Nephron (organoid): ENCODE measurements at regions not wholly inside any gene's neighbourhood (a gene's known extent, or its start where the extent isn't known, plus 50 kb on each side); places are given as distances from the start of the nearest gene placed in this dataset.

Experiments
- H3K27ac Mint-ChIP-seq, 3 experiments: 2 replicates each; pipeline ENCODE4 v1.8.0; 2020; ENCODE audit warnings: mixed read lengths in 3 of 3, mild to moderate bottlenecking in 2 of 3, moderate library complexity in 1 of 3
- H3K27me3 Mint-ChIP-seq: 2 replicates; pipeline ENCODE4 v1.8.0; 2021; ENCODE audit warnings: low read depth, mild to moderate bottlenecking, moderate library complexity, mixed read lengths
- H3K36me3 Mint-ChIP-seq: 2 replicates; pipeline ENCODE4 v1.8.0; 2020; ENCODE audit warnings: low read depth, mixed read lengths
- H3K4me1 Mint-ChIP-seq: 2 replicates; pipeline ENCODE4 v1.8.0; 2020; ENCODE audit warnings: mixed read lengths
- H3K4me3 Mint-ChIP-seq, 3 experiments: 2 replicates each; pipeline ENCODE4 v1.8.0; 2020; ENCODE audit warnings: mild to moderate bottlenecking in 3 of 3, mixed read lengths in 3 of 3, moderate library complexity in 2 of 3
- H3K9me3 Mint-ChIP-seq: 2 replicates; pipeline ENCODE4 v1.8.0; 2020; ENCODE audit warnings: mixed read lengths
- CTCF ChIP-seq, 3 experiments: fragments of 200-600 bp; sonication (generic); IDR thresholded peaks; one replicate each; pipeline ENCODE4 v1.5.0; 2021; ENCODE audit warnings: antibody characterized with exemption in 3 of 3; ENCODE audit not compliant: unreplicated experiment in 3 of 3

GRCh38 chr14:106776395-106776983 is 1250.1 kb downstream of the TMEM121 start:
- no peaks in the 10 kb centered on the region for H3K36me3 Mint-ChIP-seq
- peaks cover 38% of the 10 kb centered on the region for H3K9me3 Mint-ChIP-seq
- no peak for TF ChIP-seq CTCF (IDR thresholded peaks at IDR 0.05; ENCODE audit: unreplicated experiment in 3 of 3)
- H3K27me3 Mint-ChIP-seq = no peaks in the 10 kb centered on the region
- no peak overlapping the region for H3K4me3 Mint-ChIP-seq
- no peak overlapping the region for H3K27ac Mint-ChIP-seq
- H3K4me1 Mint-ChIP-seq = no peaks in the 10 kb centered on the region

- H3K4me3 Mint-ChIP-seq = no peak overlapping the region
- no peak for TF ChIP-seq CTCF (IDR thresholded peaks at IDR 0.05; ENCODE audit: unreplicated experiment in 3 of 3)
- peaks cover 54% of the 10 kb centered on the region for H3K9me3 Mint-ChIP-seq
- no peaks in the 10 kb centered on the region for H3K4me1 Mint-ChIP-seq
- H3K27me3 Mint-ChIP-seq = no peaks in the 10 kb centered on the region
- H3K36me3 Mint-ChIP-seq = no peaks in the 10 kb centered on the region
- H3K27ac Mint-ChIP-seq = no peak overlapping the region
Measured at GRCh38 chr14:106778986-106779385, 1252.6 kb downstream of the TMEM121 start.

- H3K9me3 Mint-ChIP-seq = peaks cover 52% of the 10 kb centered on the region
- no peaks in the 10 kb centered on the region for H3K27me3 Mint-ChIP-seq
- H3K27ac Mint-ChIP-seq = no peak overlapping the region
- TF ChIP-seq CTCF (IDR thresholded peaks at IDR 0.05; ENCODE audit: unreplicated experiment in 3 of 3) = no peak
- no peaks in the 10 kb centered on the region for H3K36me3 Mint-ChIP-seq
- H3K4me3 Mint-ChIP-seq = no peak overlapping the region
- H3K4me1 Mint-ChIP-seq = no peaks in the 10 kb centered on the region
Measured at GRCh38 chr14:106786697-106787096, 1260.3 kb downstream of the TMEM121 start.

GRCh38 chr14:106787626-106788025 is 1261.2 kb downstream of the TMEM121 start:
- Mint-ChIP-seq H3K4me1 (no peaks in the 10 kb centered on the region), H3K9me3 (peaks cover 46% of the 10 kb centered on the region), H3K27ac (no peak overlapping the region), H3K4me3 (no peak overlapping the region), H3K27me3 (no peaks in the 10 kb centered on the region), H3K36me3 (no peaks in the 10 kb centered on the region)
- TF ChIP-seq CTCF (IDR thresholded peaks at IDR 0.05; ENCODE audit: unreplicated experiment in 3 of 3) = no peak

GRCh38 chr14:106788534-106788933 is 1262.2 kb downstream of the TMEM121 start:
- no peak for TF ChIP-seq CTCF (IDR thresholded peaks at IDR 0.05; ENCODE audit: unreplicated experiment in 3 of 3)
- Mint-ChIP-seq H3K27me3 (no peaks in the 10 kb centered on the region), H3K4me3 (no peak overlapping the region), H3K27ac (no peak overlapping the region), H3K9me3 (peaks cover 45% of the 10 kb centered on the region), H3K36me3 (no peaks in the 10 kb centered on the region), H3K4me1 (no peaks in the 10 kb centered on the region)

GRCh38 chr14:106789318-106789717 is 1262.9 kb downstream of the TMEM121 start:
- Mint-ChIP-seq H3K36me3 (no peaks in the 10 kb centered on the region), H3K27ac (no peak overlapping the region), H3K4me1 (no peaks in the 10 kb centered on the region), H3K9me3 (peaks cover 46% of the 10 kb centered on the region), H3K4me3 (no peak overlapping the region), H3K27me3 (no peaks in the 10 kb centered on the region)
- no peak for TF ChIP-seq CTCF (IDR thresholded peaks at IDR 0.05; ENCODE audit: unreplicated experiment in 3 of 3)
